HepG2 (cell line): ENCODE measurements at regions not wholly inside any gene's neighbourhood (a gene's known extent, or its start where the extent isn't known, plus 50 kb on each side); places are given as distances from the start of the nearest gene placed in this dataset.

ENCODE experiments used
- ATAC-seq: fragments of 200-7000 bp; cut with Tn5 transposase; 3 replicates; pipeline ENCODE4 v1.9.1; 2020; ENCODE audit warnings: mild to moderate bottlenecking, moderate library complexity
- BruUV-seq: library from RNA; stranded (reverse); fragments of 400-500 nt; replicated peaks from 2 replicates; lab custom pipeline; 2021; lab: Mats Ljungman, UMichigan
- CTCF ChIA-PET: fragments of 300-600 bp; formaldehyde crosslinking; extraction: SDS; loops from one replicate; lab custom pipeline; 2021; ENCODE audit warnings: low total read pairs, inconsistent platforms, low intra/inter-chr PET ratio; lab: Yijun Ruan, JAX
- POLR2A ChIA-PET: fragments of 350-600 bp; sonication (Branson Sonifier 250); formaldehyde crosslinking; loops from one replicate; lab custom pipeline; 2020; ENCODE audit warnings: antibody characterized with exemption, inconsistent platforms; lab: Yijun Ruan, JAX
- DNase-seq: peaks from one replicate; pipeline ENCODE4 v3.0.0-alpha.2; 2015; ENCODE audit warnings: low spot score
- FAIRE-seq: peaks from 3 replicates; lab custom pipeline; 2011; peaks lifted over from hg19 to GRCh38; lab: Jason Lieb, UNC
- H2AFZ ChIP-seq: one replicate; pipeline ENCODE4 v1.6.1; 2011; ENCODE audit warnings: low read length, inconsistent platforms
- H3K27ac ChIP-seq: fragments of 300-600 bp; 3 replicates; pipeline ENCODE4 v1.8.0; 2011; ENCODE audit warnings: mixed run types, mild to moderate bottlenecking, mixed read lengths, low read length, inconsistent platforms; ENCODE audit not compliant: insufficient read depth; ENCODE audit errors: extremely low read length
- H3K27me3 ChIP-seq, 2 experiments: fragments of 200-600 bp in 1 of 2; 2 replicates in 1 of 2; 3 replicates in 1 of 2; pipeline versions ENCODE4 v1.6.0 to v1.8.0; 2011; ENCODE audit warnings: low read length in 2 of 2, mild to moderate bottlenecking in 2 of 2, moderate library complexity in 2 of 2, inconsistent platforms in 1 of 2; ENCODE audit not compliant: insufficient read depth in 2 of 2, control insufficient read depth in 1 of 2
- H3K36me3 ChIP-seq, 2 experiments: fragments of 200-600 bp in 1 of 2; replicated peaks in 1 of 2; 2 replicates in 1 of 2; 3 replicates in 1 of 2; pipeline versions ENCODE4 v1.5.1 to v1.8.0; 2011; ENCODE audit warnings: low read length in 2 of 2, inconsistent platforms in 1 of 2; ENCODE audit not compliant: insufficient read depth in 2 of 2, control insufficient read depth in 1 of 2
- H3K4me1 ChIP-seq: 2 replicates; pipeline ENCODE4 v1.5.1; 2012; ENCODE audit warnings: low read length, inconsistent platforms; ENCODE audit not compliant: insufficient read depth
- H3K4me2 ChIP-seq: 2 replicates; pipeline ENCODE4 v1.6.0; 2011; ENCODE audit warnings: low read depth, low read length, inconsistent platforms
- H3K4me3 ChIP-seq, 3 experiments: fragments of 200-600 bp in 1 of 3; sonication (generic), shearing (Covaris generic) in 1 of 3; replicated peaks in 1 of 3; 2 replicates each; pipeline ENCODE4 v1.5.1; 2011 to 2016; ENCODE audit warnings: low read length in 3 of 3, inconsistent platforms in 2 of 3, low read depth in 2 of 3, mild to moderate bottlenecking in 2 of 3, control low read depth in 1 of 3, mixed read lengths in 1 of 3; ENCODE audit not compliant: insufficient read depth in 1 of 3
- H3K79me2 ChIP-seq: one replicate; pipeline ENCODE4 v1.6.1; 2011; ENCODE audit warnings: low read length, inconsistent platforms; ENCODE audit not compliant: insufficient read depth
- H3K9ac ChIP-seq: 2 replicates; pipeline ENCODE4 v1.6.0; 2011; ENCODE audit warnings: mild to moderate bottlenecking, low read depth, low read length, inconsistent platforms; ENCODE audit not compliant: insufficient read depth
- H3K9me3 ChIP-seq: 2 replicates; pipeline ENCODE4 v1.5.1; 2012; ENCODE audit warnings: mild to moderate bottlenecking, low read length
- H4K20me1 ChIP-seq: 2 replicates; pipeline ENCODE4 v1.6.0; 2011; ENCODE audit warnings: inconsistent platforms, mild to moderate bottlenecking, low read length, moderate library complexity; ENCODE audit not compliant: insufficient read depth
- DNMT3B ChIP-seq: conservative IDR thresholded peaks from 2 replicates; pipeline ENCODE4 v1.6.1; 2016; ENCODE audit warnings: missing biosample characterization, control low read depth
- FOXK1 ChIP-seq: sonication (generic); formaldehyde crosslinking; IDR thresholded peaks from 2 replicates; pipeline ENCODE4 v1.4.0; 2020; ENCODE audit warnings: low read depth, missing genetic modification reagents, borderline replicate concordance
- GLI4 ChIP-seq: sonication (generic); formaldehyde crosslinking; IDR thresholded peaks from 2 replicates; pipeline ENCODE4 v1.5.1; 2020; ENCODE audit warnings: missing genetic modification reagents, mild to moderate bottlenecking, moderate library complexity, borderline replicate concordance
- HOMEZ ChIP-seq: IDR thresholded peaks from 2 replicates; pipeline ENCODE4 v1.6.1; 2016; ENCODE audit warnings: low read depth
- IRF2 ChIP-seq: IDR thresholded peaks from 2 replicates; pipeline ENCODE4 v1.6.1; 2018; ENCODE audit warnings: missing genetic modification reagents, missing compliant biosample characterization
- KDM3A ChIP-seq: IDR thresholded peaks from 2 replicates; pipeline ENCODE4 v1.6.1; 2018; ENCODE audit warnings: low read depth, missing compliant biosample characterization
- NKX3-1 ChIP-seq: sonication (generic); formaldehyde crosslinking; IDR thresholded peaks from 2 replicates; pipeline ENCODE4 v1.5.0; 2020; ENCODE audit warnings: missing genetic modification reagents
- NPAS2 ChIP-seq: sonication (generic); formaldehyde crosslinking; IDR thresholded peaks from 2 replicates; pipeline ENCODE4 v1.8.0; 2022; ENCODE audit warnings: mild to moderate bottlenecking, missing genetic modification reagents, borderline replicate concordance
- NR2F6 ChIP-seq, 2 experiments: IDR thresholded peaks; 2 replicates each; pipeline ENCODE4 v1.6.1; 2016; ENCODE audit warnings: antibody characterized with exemption in 1 of 2, mild to moderate bottlenecking in 1 of 2
- SRF ChIP-seq: IDR thresholded peaks from 2 replicates; pipeline ENCODE4 v1.6.1; 2011; ENCODE audit warnings: mild to moderate bottlenecking, low read depth, low read length, moderate library complexity
- TGIF2 ChIP-seq: IDR thresholded peaks from 2 replicates; pipeline ENCODE4 v1.6.1; 2016; ENCODE audit warnings: control low read depth, missing compliant biosample characterization
- ZBTB7B ChIP-seq: sonication (generic); formaldehyde crosslinking; IDR thresholded peaks from 2 replicates; pipeline ENCODE4 v1.4.0; 2020; ENCODE audit warnings: missing genetic modification reagents
- WGBS: methylation state at CpG from one replicate; pipeline ENCODE4 v1.1.6; 2017; ENCODE audit warnings: low lambda C conversion rate; 5-methylcytosine and 5-hydroxymethylcytosine counted together
- in situ Hi-C: cut with HindIII; loops from 2 replicates; pipeline ENCODE4 v1.10.0; 2017; ENCODE audit warnings: low pct_unique_long_range_greater_than_20kb; ENCODE audit not compliant: extremely low pct_ligation_motif_present
- intact Hi-C: fragments of 100-400 bp; cut with micrococcal nuclease; formaldehyde crosslinking; loops from one replicate; pipeline ENCODE4 v1.10.0; 2022; ENCODE audit not compliant: unreplicated experiment
- TF ChIP-seq, protein P1 (sequence below): sonication (generic); formaldehyde crosslinking; IDR thresholded peaks from 2 replicates; pipeline ENCODE4 v1.8.1; 2022; ENCODE audit warnings: low read depth, mild to moderate bottlenecking, missing genetic modification reagents

GRCh38 chr2:145764631-145765030 is 1244.7 kb upstream of the ZEB2 start:
- DNase-seq, result no peak
- Histone ChIP-seq H2AFZ (no peak overlapping the region), H3K27ac (no peak overlapping the region), H3K4me1 (peaks cover 42% of the 10 kb centered on the region), H3K79me2 (no peaks in the 10 kb centered on the region), H3K9ac (no peak overlapping the region), H3K27me3 (no peaks in the 10 kb centered on the region), H3K36me3 (no peaks in the 10 kb centered on the region), H3K4me2 (no peak overlapping the region), H3K9me3 (no peaks in the 10 kb centered on the region), H3K4me3 (no peak overlapping the region), H4K20me1 (no peaks in the 10 kb centered on the region)
- no peak for ATAC-seq
- WGBS, result over 99% methylated on average over 6 of the region's 6 CpGs
- POLR2A ChIA-PET, result no interaction called here
- in situ Hi-C loops (no loop called here), intact Hi-C loops (no loop called here)
- TF ChIP-seq NKX3-1 (CRISPR knock-in tag) (no peak), NPAS2 (CRISPR knock-in tag) (0 out of 2 replicates have a peak, but pooled peaks have one; percentile 46), HOMEZ (CRISPR knock-in tag) (0 out of 2 replicates have a peak, but pooled peaks have one; percentile 37), KDM3A (CRISPR knock-in tag) (no peak)
- no TSS peak for BruUV-seq
- no peak for FAIRE-seq
- CTCF ChIA-PET, result no interaction called here

DNA sequence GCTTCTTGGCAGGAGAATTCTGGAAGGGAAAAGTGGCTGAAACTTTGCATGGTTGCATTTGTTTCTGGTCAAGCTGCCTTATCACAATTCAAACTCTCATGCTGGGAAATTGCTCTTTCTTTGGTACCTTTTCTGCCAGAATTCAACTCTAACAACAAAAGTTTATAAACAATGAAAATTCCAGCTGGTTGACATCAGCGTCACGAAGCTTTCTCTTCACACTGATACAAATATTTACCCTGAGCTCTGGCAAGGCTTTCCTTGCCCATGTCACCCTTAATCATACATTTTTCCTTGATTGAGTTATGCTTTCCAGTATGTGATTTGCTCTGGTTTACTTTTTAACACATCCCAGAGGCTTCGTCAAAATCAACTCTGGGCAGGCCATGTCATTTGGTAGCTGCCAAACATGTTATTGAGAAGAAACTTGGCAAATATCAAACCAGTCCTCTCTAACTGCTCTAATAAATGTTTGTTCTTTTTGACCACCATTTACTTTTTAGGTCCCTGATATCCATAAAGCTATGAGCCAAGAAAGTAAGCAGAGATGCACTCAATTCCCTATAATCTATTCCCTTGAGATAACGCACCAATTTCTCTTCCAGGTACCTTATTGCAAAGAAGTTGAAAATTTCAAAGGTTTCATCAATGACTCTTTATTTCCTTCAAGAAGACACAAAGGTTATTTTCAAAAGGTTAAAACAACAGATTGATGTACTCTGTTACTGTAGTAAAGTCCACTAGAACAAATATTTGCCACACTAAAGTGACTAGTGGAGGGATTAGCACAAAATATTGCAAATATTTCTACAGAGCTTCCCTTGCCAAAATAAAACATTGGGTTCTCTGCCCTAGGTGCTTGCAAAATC is 1241.1 kb upstream of the ZEB2 start:
- FAIRE-seq (no peak), DNase-seq (peak; percentile 96), ATAC-seq (peak; percentile 92)
- TSS peak; percentile 75 for BruUV-seq
- intact Hi-C loops, result loop anchor here (1.0 to 2.0 kb wide), 5 partner anchors 16 to 453 kb away; no protein-coding TSS in a partner anchor
- Histone ChIP-seq H3K4me3 (peak overlapping the region in 2 of 3 experiments; percentile 1 to 34; a peak in 1 of 6 replicates), H3K27ac (peak overlapping the region; percentile 93), H3K9me3 (no peaks in the 10 kb centered on the region), H3K36me3 (no peaks in the 10 kb centered on the region), H3K9ac (peak overlapping the region; percentile 66), H3K27me3 (no peaks in the 10 kb centered on the region), H4K20me1 (no peaks in the 10 kb centered on the region), H3K79me2 (no peaks in the 10 kb centered on the region), H3K4me2 (peak overlapping the region; percentile 57), H3K4me1 (peaks cover 78% of the 10 kb centered on the region), H2AFZ (no peak overlapping the region)
- in situ Hi-C loops, result no loop called here
- POLR2A ChIA-PET, result interaction anchor here (0.8 to 3.1 kb wide), 12 partner anchors 8 to 148 kb away, joined by 3 to 45 read pairs (median 4); no protein-coding TSS in a partner anchor
- CTCF ChIA-PET, result no interaction called here
- WGBS, result 1% methylated on average over 4 of the region's 4 CpGs
- TF ChIP-seq SRF (peak; percentile 15; the same call in 1 of the 2 replicates), DNMT3B (CRISPR knock-in tag) (no peak), ZBTB7B (CRISPR knock-in tag) (peak; percentile 60; the same call in 1 of the 2 replicates), GLI4 (CRISPR knock-in tag) (no peak), FOXK1 (CRISPR knock-in tag) (peak; percentile 74; the same call in 1 of the 2 replicates), NR2F6 (IDR thresholded peaks at IDR 0.05) (peak; percentile 98), NR2F6 (CRISPR knock-in tag; IDR thresholded peaks at IDR 0.05) (peak; percentile 97), TGIF2 (CRISPR knock-in tag) (no peak), IRF2 (CRISPR knock-in tag) (peak; percentile 87)
- TF ChIP-seq, protein P1, sequence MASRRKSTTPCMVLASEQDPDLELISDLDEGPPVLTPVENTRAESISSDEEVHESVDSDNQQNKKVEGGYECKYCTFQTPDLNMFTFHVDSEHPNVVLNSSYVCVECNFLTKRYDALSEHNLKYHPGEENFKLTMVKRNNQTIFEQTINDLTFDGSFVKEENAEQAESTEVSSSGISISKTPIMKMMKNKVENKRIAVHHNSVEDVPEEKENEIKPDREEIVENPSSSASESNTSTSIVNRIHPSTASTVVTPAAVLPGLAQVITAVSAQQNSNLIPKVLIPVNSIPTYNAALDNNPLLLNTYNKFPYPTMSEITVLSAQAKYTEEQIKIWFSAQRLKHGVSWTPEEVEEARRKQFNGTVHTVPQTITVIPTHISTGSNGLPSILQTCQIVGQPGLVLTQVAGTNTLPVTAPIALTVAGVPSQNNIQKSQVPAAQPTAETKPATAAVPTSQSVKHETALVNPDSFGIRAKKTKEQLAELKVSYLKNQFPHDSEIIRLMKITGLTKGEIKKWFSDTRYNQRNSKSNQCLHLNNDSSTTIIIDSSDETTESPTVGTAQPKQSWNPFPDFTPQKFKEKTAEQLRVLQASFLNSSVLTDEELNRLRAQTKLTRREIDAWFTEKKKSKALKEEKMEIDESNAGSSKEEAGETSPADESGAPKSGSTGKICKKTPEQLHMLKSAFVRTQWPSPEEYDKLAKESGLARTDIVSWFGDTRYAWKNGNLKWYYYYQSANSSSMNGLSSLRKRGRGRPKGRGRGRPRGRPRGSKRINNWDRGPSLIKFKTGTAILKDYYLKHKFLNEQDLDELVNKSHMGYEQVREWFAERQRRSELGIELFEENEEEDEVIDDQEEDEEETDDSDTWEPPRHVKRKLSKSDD, result 0 out of 2 replicates have a peak, but pooled peaks have one; percentile 14
